Rectal smooth muscle tissue (tissue), 1 donor: ENCODE measurements at regions not wholly inside any gene's neighbourhood (a gene's known extent, or its start where the extent isn't known, plus 50 kb on each side); places are given as distances from the start of the nearest gene placed in this dataset.

Experiments
- H3K27ac ChIP-seq: one replicate; pipeline ENCODE4 v1.7.0; 2013; ENCODE audit warnings: low read depth, low read length, inconsistent platforms
- H3K27me3 ChIP-seq: one replicate; pipeline ENCODE4 v1.7.0; 2013; ENCODE audit warnings: low read length; ENCODE audit not compliant: control insufficient read depth, insufficient read depth
- H3K36me3 ChIP-seq: one replicate; pipeline ENCODE4 v1.7.0; 2013; ENCODE audit warnings: low read length; ENCODE audit not compliant: control insufficient read depth, insufficient read depth
- H3K4me1 ChIP-seq: one replicate; pipeline ENCODE4 v1.7.0; 2013; ENCODE audit warnings: low read length; ENCODE audit not compliant: control insufficient read depth, insufficient read depth
- H3K4me3 ChIP-seq: one replicate; pipeline ENCODE4 v1.7.0; 2013; ENCODE audit warnings: low read length
- H3K9ac ChIP-seq: one replicate; pipeline ENCODE4 v1.7.0; 2013; ENCODE audit warnings: low read length

- Histone ChIP-seq H3K4me3 (no peak overlapping the region), H3K36me3 (no peaks in the 10 kb centered on the region), H3K4me1 (no peaks in the 10 kb centered on the region), H3K27ac (no peak overlapping the region), H3K9ac (no peak overlapping the region), H3K27me3 (no peaks in the 10 kb centered on the region)
Observed at GRCh38 chr18:61690418-61691138, 202.2 kb downstream of the RNF152 start.

- H3K36me3 ChIP-seq, result no peaks in the 10 kb centered on the region
- no peak overlapping the region for H3K27ac ChIP-seq
- no peak overlapping the region for H3K4me3 ChIP-seq
- no peaks in the 10 kb centered on the region for H3K4me1 ChIP-seq
- H3K27me3 ChIP-seq, result no peaks in the 10 kb centered on the region
- no peak overlapping the region for H3K9ac ChIP-seq
Observed at GRCh38 chr18:61687317-61687716, 205.5 kb downstream of the RNF152 start.

GRCh38 chr18:61683856-61684255, 209.0 kb downstream of the RNF152 start:
- Histone ChIP-seq H3K27ac (no peak overlapping the region), H3K4me1 (no peaks in the 10 kb centered on the region), H3K9ac (no peak overlapping the region), H3K27me3 (no peaks in the 10 kb centered on the region), H3K4me3 (no peak overlapping the region), H3K36me3 (no peaks in the 10 kb centered on the region)

- Histone ChIP-seq H3K9ac (no peak overlapping the region), H3K36me3 (no peaks in the 10 kb centered on the region), H3K4me1 (no peaks in the 10 kb centered on the region), H3K27me3 (no peaks in the 10 kb centered on the region), H3K4me3 (no peak overlapping the region), H3K27ac (no peak overlapping the region)
Observed at GRCh38 chr18:61681065-61681464, 211.7 kb downstream of the RNF152 start.

- Histone ChIP-seq H3K27me3 (no peaks in the 10 kb centered on the region), H3K4me3 (peak overlapping the region; percentile 7), H3K36me3 (no peaks in the 10 kb centered on the region), H3K9ac (no peak overlapping the region), H3K27ac (no peak overlapping the region), H3K4me1 (no peaks in the 10 kb centered on the region)
Observed at GRCh38 chr18:61679836-61680235, 213.0 kb downstream of the RNF152 start.

GRCh38 chr18:61677435-61677970, 215.3 kb downstream of the RNF152 start:
- no peaks in the 10 kb centered on the region for H3K27me3 ChIP-seq
- H3K9ac ChIP-seq, result no peak overlapping the region
- H3K27ac ChIP-seq, result no peak overlapping the region
- no peak overlapping the region for H3K4me3 ChIP-seq
- H3K4me1 ChIP-seq, result no peaks in the 10 kb centered on the region
- H3K36me3 ChIP-seq, result no peaks in the 10 kb centered on the region

GRCh38 chr18:61676773-61677434, 215.9 kb downstream of the RNF152 start:
- Histone ChIP-seq H3K27me3 (no peaks in the 10 kb centered on the region), H3K4me3 (no peak overlapping the region), H3K27ac (no peak overlapping the region)

GRCh38 chr18:61669320-61669719, 223.5 kb downstream of the RNF152 start:
- no peak overlapping the region for H3K9ac ChIP-seq
- H3K27me3 ChIP-seq, result no peaks in the 10 kb centered on the region
- H3K4me1 ChIP-seq, result no peaks in the 10 kb centered on the region
- no peak overlapping the region for H3K27ac ChIP-seq
- no peaks in the 10 kb centered on the region for H3K36me3 ChIP-seq
- no peak overlapping the region for H3K4me3 ChIP-seq

More at GRCh38 chr18:61676773-61677434, 215.9 kb downstream of the RNF152 start:
- H3K9ac ChIP-seq, result no peak overlapping the region
- no peaks in the 10 kb centered on the region for H3K4me1 ChIP-seq
- no peaks in the 10 kb centered on the region for H3K36me3 ChIP-seq

- Histone ChIP-seq H3K9ac (no peak overlapping the region), H3K27ac (no peak overlapping the region), H3K27me3 (no peaks in the 10 kb centered on the region), H3K36me3 (no peaks in the 10 kb centered on the region), H3K4me3 (no peak overlapping the region), H3K4me1 (no peaks in the 10 kb centered on the region)
Observed at GRCh38 chr18:61666876-61667590, 225.8 kb downstream of the RNF152 start.

GRCh38 chr18:61664419-61665084, 228.3 kb downstream of the RNF152 start:
- Histone ChIP-seq H3K27ac (no peak overlapping the region), H3K4me1 (no peaks in the 10 kb centered on the region), H3K27me3 (no peaks in the 10 kb centered on the region), H3K4me3 (no peak overlapping the region), H3K9ac (no peak overlapping the region), H3K36me3 (no peaks in the 10 kb centered on the region)

- Histone ChIP-seq H3K36me3 (no peaks in the 10 kb centered on the region), H3K4me1 (no peaks in the 10 kb centered on the region), H3K27ac (no peak overlapping the region), H3K27me3 (no peaks in the 10 kb centered on the region), H3K4me3 (no peak overlapping the region), H3K9ac (no peak overlapping the region)
Observed at GRCh38 chr18:61662726-61663125, 230.1 kb downstream of the RNF152 start.

- H3K4me3 ChIP-seq, result no peak overlapping the region
- H3K4me1 ChIP-seq, result no peaks in the 10 kb centered on the region
- H3K27ac ChIP-seq, result no peak overlapping the region
- H3K36me3 ChIP-seq, result no peaks in the 10 kb centered on the region
- H3K27me3 ChIP-seq, result no peaks in the 10 kb centered on the region
- H3K9ac ChIP-seq, result no peak overlapping the region
Observed at GRCh38 chr18:61658431-61658830, 234.4 kb downstream of the RNF152 start.
